Spleen (tissue), 7 donors: ENCODE measurements at regions not wholly inside any gene's neighbourhood (a gene's known extent, or its start where the extent isn't known, plus 50 kb on each side); places are given as distances from the start of the nearest gene placed in this dataset.

Source experiments
- POLR2AphosphoS5 ChIP-seq, 3 donors: sonication (generic); formaldehyde crosslinking; IDR thresholded peaks; one replicate each; pipeline ENCODE4 v1.5.1; 2017; ENCODE audit warnings: antibody characterized with exemption in 3 of 3
- TF ChIP-seq, protein P1 (sequence below), 11 experiments: fragments of 200-600 bp in 7 of 11; fragments of 450-650 bp in 4 of 11; sonication (generic) in 4 of 11; IDR thresholded peaks in 8 of 11; conservative IDR thresholded peaks in 3 of 11; 1 replicate in 7 of 11; 2 replicates in 4 of 11; pipeline versions ENCODE4 v1.4.0 to v1.8.0; 2016 to 2021; ENCODE audit warnings: antibody characterized with exemption in 11 of 11, inconsistent platforms in 4 of 11, mild to moderate bottlenecking in 1 of 11
- donor health status: DM: no; HTN: no; CAD: no; lungs with moderate emphysema.
- donor health status: DM: no; HTN: no; CAD: no.
- donor health status: DM: no; HTN: no; CAD: no.

DNA sequence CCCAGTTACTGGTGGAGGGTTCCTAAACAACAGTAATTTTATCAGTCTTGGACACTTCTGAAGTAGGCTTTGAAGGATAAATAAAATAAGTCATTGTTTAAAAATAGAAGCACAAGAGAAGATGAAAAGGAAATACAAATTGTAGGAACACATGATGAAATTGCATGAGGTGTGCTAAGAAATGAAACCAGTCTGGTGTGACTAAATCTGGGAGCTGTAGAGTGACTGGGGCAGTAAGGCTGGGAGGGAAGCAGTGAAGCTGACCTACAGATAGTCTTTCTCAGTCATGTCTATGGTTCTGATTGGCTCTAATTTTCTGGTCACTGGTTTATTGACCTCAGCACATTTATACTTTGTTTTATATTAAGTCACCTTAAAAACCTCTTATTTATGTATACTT is 139.1 kb downstream of the SLC17A6 start:
- TF ChIP-seq, protein P1, sequence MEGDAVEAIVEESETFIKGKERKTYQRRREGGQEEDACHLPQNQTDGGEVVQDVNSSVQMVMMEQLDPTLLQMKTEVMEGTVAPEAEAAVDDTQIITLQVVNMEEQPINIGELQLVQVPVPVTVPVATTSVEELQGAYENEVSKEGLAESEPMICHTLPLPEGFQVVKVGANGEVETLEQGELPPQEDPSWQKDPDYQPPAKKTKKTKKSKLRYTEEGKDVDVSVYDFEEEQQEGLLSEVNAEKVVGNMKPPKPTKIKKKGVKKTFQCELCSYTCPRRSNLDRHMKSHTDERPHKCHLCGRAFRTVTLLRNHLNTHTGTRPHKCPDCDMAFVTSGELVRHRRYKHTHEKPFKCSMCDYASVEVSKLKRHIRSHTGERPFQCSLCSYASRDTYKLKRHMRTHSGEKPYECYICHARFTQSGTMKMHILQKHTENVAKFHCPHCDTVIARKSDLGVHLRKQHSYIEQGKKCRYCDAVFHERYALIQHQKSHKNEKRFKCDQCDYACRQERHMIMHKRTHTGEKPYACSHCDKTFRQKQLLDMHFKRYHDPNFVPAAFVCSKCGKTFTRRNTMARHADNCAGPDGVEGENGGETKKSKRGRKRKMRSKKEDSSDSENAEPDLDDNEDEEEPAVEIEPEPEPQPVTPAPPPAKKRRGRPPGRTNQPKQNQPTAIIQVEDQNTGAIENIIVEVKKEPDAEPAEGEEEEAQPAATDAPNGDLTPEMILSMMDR (IDR thresholded peaks at IDR 0.05 in 8 of 11, conservative IDR thresholded peaks at IDR 0.05 in 3 of 11) = no peak
- TF ChIP-seq POLR2AphosphoS5 (IDR thresholded peaks at IDR 0.05) = no peak
